H7 (cell line): ENCODE measurements at regions not wholly inside any gene's neighbourhood (a gene's known extent, or its start where the extent isn't known, plus 50 kb on each side); places are given as distances from the start of the nearest gene placed in this dataset.

ENCODE experiments used
- DNase-seq: peaks from one replicate; pipeline ENCODE4 v3.0.0; 2012
- H3K27me3 ChIP-seq: 2 replicates; pipeline ENCODE4 v1.6.0; 2011; ENCODE audit warnings: mild to moderate bottlenecking, low read length; ENCODE audit not compliant: control insufficient read depth, insufficient read depth
- H3K36me3 ChIP-seq: replicated peaks from 2 replicates; pipeline ENCODE4 v1.5.1; 2011; ENCODE audit warnings: low read length; ENCODE audit not compliant: control insufficient read depth, insufficient read depth
- H3K4me3 ChIP-seq: 2 replicates; pipeline ENCODE4 v1.5.1; 2011; ENCODE audit warnings: low read depth, mild to moderate bottlenecking, control low read depth, low read length, moderate library complexity; ENCODE audit not compliant: insufficient read depth

DNA sequence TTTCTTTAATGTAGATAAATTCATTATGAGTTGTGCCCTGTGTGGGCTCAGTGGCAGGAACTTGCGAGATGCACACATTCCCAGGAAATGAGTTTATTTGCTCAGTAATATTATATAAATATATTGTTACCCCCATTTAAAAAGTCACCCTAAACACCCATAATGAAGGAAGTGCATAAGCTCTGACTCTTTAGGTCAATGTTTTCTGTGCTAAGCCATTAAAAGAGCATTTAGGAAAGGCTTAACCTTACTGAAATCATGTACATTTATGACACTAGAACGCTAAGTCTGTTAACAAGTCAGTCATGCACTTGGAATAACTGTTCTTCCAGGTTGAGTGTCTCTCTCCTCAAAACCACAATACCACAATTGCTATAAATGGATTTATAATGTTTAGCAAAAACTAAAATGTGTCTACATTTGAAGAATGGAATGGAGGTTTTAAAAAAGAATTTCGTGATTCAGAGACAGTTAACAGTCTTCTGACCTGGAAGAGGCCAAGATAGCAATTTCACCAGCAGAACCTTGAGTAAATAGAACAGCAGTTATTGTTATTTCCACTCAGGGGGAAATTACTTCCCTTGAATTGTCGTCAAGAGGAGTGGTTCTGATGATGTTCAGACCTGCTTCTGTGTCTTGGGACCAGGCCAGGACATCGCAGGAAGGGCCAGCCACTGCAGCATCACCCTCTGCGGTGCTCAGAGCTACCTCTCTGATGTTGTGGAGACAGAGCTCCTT, 91.1 kb upstream of the VEGFC start:
- Histone ChIP-seq H3K36me3 (no peaks in the 10 kb centered on the region), H3K27me3 (no peaks in the 10 kb centered on the region), H3K4me3 (no peak overlapping the region)
- no peak for DNase-seq

DNA sequence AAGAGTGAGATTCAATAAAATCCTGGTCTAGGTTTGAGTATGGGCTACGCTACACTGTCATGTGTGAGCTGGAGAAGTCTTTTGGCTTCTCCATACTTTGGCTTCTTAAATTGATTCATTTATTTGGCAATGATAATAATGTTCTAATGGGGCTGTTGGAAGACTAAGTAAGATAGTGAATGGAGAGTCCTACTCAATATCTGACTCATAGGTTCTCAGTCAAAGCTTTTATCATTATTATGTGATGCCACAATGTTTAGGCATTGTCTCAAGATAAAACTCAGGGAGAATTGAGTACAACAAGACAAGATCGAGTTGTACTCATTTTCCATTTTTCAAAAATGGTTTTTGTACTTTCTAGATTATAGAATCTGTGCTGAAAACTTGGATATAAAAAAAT, 92.5 kb upstream of the VEGFC start:
- Histone ChIP-seq H3K27me3 (no peaks in the 10 kb centered on the region), H3K36me3 (no peaks in the 10 kb centered on the region), H3K4me3 (no peak overlapping the region)
- no peak for DNase-seq

DNA sequence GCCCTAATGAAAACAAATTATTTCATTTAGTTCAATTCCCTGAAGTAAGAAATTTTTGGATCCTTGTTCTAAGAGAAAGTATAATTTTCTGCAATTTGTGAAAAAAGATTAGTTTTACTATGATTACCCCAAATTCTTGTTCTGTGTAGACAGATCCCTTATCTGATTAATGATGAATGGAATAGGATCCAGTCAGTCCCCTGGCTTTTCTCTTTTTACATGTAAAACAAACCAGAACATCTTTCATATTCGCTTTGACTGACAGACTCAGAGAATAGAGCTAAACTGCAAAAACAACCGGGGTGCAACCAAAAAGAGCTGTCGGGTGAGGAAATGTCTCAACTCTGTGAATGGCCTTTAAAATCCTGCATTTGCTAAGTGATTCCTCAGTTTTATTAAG, 93.4 kb upstream of the VEGFC start:
- no peak overlapping the region for H3K4me3 ChIP-seq
- no peaks in the 10 kb centered on the region for H3K27me3 ChIP-seq
- H3K36me3 ChIP-seq, result no peaks in the 10 kb centered on the region
- DNase-seq, result no peak

- DNase-seq, result no peak
- no peaks in the 10 kb centered on the region for H3K36me3 ChIP-seq
- H3K27me3 ChIP-seq, result no peaks in the 10 kb centered on the region
- no peak overlapping the region for H3K4me3 ChIP-seq
These were observed 97.1 kb upstream of the VEGFC start for GRCh38 chr4:176889776-176890175.

- no peak overlapping the region for H3K4me3 ChIP-seq
- H3K36me3 ChIP-seq, result no peaks in the 10 kb centered on the region
- H3K27me3 ChIP-seq, result no peaks in the 10 kb centered on the region
- DNase-seq, result no peak
These were observed 101.8 kb upstream of the VEGFC start for GRCh38 chr4:176894498-176894897.

GRCh38 chr4:176896211-176896610, 103.5 kb upstream of the VEGFC start:
- Histone ChIP-seq H3K36me3 (no peaks in the 10 kb centered on the region), H3K27me3 (no peaks in the 10 kb centered on the region), H3K4me3 (no peak overlapping the region)
- DNase-seq, result no peak

DNA sequence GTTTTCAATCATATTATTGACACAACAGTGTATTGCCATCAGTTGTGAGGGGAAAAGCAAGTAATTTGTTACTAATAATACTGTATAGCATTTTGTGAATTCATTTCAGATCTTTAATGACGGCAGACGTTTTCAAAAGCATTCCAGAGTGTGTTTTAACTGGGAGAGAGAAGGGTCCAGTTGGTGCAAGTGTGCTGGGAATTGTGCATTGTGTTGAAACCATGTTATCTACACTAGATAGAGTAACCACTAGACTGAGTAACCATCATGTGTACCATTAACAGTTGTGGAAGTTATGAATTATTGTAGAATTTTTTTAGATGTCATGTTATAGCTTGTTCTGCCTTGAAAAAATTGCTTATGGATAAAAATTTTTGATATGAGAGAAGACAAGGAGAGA, 104.5 kb upstream of the VEGFC start:
- no peak for DNase-seq
- Histone ChIP-seq H3K36me3 (no peaks in the 10 kb centered on the region), H3K4me3 (no peak overlapping the region), H3K27me3 (no peaks in the 10 kb centered on the region)

DNA sequence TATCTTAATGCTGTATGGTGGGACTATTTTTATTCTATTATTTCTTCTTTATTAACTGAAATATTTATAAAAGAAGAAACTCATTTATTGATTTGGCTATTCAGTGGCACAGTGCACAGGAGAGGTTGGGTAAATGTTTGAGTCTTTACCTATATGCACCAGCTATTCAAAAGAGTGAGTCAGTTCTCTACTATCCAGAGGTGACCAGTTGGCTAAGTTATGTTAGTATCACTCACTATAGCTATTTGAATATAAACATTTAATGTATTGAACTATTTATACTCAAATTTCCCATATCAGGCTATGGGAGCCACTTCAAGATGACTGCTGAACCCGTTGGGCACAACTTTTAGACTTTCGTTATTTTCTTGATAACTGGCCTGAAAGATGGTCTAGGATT, 106.1 kb upstream of the VEGFC start:
- Histone ChIP-seq H3K36me3 (no peaks in the 10 kb centered on the region), H3K4me3 (no peak overlapping the region), H3K27me3 (no peaks in the 10 kb centered on the region)
- no peak for DNase-seq

GRCh38 chr4:176902710-176903323, 110.1 kb upstream of the VEGFC start:
- Histone ChIP-seq H3K27me3 (no peaks in the 10 kb centered on the region), H3K36me3 (no peaks in the 10 kb centered on the region), H3K4me3 (no peak overlapping the region)
- DNase-seq, result no peak

DNA sequence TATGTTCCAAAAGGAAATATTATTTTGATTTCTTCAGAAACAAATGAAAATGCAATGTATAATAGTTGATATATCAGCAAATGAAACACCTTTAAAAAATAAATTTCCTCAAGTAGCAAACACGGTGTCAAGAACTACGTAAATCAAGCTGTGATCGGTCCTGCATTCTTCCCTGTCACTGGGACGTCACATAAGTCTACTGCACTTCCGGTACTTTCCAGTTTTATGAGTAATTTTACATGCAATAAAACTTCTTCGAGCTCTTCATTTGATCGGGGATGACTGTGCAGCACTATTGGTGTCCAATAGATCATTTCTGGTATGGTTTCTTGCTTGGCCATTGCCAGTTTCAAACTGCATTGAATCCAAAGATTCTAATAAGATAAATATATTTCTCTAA, 114.0 kb upstream of the VEGFC start:
- H3K36me3 ChIP-seq, result no peaks in the 10 kb centered on the region
- H3K4me3 ChIP-seq, result no peak overlapping the region
- no peaks in the 10 kb centered on the region for H3K27me3 ChIP-seq
- no peak for DNase-seq

GRCh38 chr4:176910646-176911045, 117.9 kb upstream of the VEGFC start:
- no peaks in the 10 kb centered on the region for H3K27me3 ChIP-seq
- no peak for DNase-seq
- no peaks in the 10 kb centered on the region for H3K36me3 ChIP-seq
- no peak overlapping the region for H3K4me3 ChIP-seq

GRCh38 chr4:176919631-176920030, 126.9 kb upstream of the VEGFC start:
- H3K4me3 ChIP-seq, result no peak overlapping the region

DNA sequence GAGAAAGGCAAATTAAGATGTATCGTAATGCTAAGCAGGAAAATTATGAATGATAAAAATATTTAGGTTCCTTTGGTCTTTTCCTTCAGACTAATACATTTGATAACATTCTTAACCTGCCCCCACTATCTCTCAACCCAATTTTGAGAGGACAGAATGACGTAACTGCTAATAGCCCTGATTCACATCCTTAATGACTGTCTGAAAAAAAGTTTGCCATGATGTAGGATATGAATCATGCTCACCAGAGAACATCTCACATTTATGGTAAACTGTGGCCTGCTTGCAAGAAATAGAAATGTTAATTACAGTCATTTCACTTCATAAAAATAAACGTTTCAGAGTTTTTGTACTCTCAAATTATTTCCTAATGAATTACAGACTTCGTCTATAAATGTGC, 128.0 kb upstream of the VEGFC start:
- no peak for DNase-seq
- Histone ChIP-seq H3K36me3 (no peaks in the 10 kb centered on the region), H3K27me3 (no peaks in the 10 kb centered on the region), H3K4me3 (no peak overlapping the region)

More at GRCh38 chr4:176919631-176920030, 126.9 kb upstream of the VEGFC start:
- no peak for DNase-seq
- H3K36me3 ChIP-seq, result no peaks in the 10 kb centered on the region
- H3K27me3 ChIP-seq, result no peaks in the 10 kb centered on the region

DNA sequence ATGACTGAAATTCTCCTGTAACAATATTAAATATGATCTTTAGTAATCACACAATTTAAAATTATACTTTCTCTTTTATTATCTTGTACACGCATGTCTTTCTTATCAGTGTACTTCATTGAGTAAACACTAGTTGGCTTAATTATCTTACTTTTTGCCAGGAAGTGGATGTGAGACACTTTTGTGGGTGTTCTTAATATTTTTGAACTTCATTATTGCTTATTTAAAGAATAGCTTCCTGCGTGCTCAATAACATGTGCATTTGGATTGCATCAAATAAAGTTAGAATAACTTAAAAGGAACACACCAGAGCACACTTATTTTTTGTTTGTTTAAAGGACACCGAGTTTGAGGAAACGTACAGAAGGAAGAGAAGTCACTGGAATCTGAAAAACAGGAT, 128.5 kb upstream of the VEGFC start:
- Histone ChIP-seq H3K4me3 (no peak overlapping the region), H3K36me3 (no peaks in the 10 kb centered on the region), H3K27me3 (no peaks in the 10 kb centered on the region)
- DNase-seq, result no peak

DNA sequence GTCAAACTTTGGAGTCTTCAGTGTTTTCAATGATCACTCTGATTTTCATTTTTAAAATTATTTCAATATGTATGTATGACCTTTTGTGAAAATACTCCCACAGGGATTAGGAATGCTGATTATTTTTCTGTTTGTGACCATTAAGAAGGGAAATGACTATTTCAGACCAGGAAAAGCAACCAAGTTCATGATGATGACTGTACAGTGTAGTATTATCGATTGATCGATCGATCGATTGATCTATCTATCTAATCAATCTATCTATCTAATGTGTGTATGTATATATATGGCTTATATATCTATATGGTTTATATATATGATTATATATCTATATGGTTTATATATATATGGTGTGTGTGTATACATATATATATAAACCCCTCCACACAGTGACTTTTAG, 131.5 kb upstream of the VEGFC start:
- no peaks in the 10 kb centered on the region for H3K36me3 ChIP-seq
- H3K4me3 ChIP-seq, result no peak overlapping the region
- H3K27me3 ChIP-seq, result no peaks in the 10 kb centered on the region
- DNase-seq, result no peak
